ENCODE measurements at regions not wholly inside any gene's neighbourhood (a gene's known extent, or its start where the extent isn't known, plus 50 kb on each side); places are given as distances from the start of the nearest gene placed in this dataset.
A peak's percentile ranks its signal among the peaks of the same experiment; 100 is the strongest.

DNA sequence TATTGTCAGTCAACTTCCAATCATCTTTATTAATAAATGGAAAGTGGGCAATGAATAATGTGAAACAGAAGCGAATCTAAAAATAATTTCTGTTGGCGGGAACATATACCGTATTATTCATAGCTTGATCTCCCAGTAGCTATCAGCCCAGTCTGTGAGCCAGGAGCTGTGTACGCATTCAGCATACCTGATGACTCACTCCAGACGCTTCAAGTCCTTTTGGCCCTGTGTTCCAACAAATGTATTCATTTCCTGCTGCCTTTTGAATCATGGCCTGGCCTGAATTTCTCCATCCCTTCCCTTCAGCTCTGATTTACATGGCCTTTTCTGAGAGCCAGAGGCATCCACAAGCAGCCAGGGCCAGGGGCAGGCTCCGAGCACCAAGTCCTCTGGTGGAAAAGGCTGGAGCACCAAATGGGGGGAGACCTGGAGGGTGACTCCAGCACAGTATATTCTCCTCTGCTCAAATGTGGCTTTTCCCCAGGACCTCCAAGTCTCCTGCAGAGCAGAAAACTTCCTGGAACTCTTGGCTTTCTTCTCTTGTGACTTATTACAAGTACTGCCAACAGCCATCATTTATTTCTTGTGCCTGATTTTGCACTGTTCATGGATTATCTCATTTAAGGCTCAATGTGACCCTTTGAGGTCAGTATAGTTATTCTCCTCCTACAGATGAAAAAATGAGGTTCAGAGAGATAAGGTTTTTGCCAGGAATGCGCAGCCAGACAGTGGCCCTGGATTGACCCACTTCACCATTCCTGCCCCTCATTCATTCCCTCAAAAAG is 108.7 kb downstream of the EN1 start (continued):
- no peak for TF ChIP-seq FUS (optimal IDR thresholded peaks at IDR 0.05; ENCODE audit: low read depth, low read length)
- TF ChIP-seq ATF1 (CRISPR knock-in tag; IDR thresholded peaks at IDR 0.05) = no peak
- 0 out of 2 replicates have a peak, but pooled peaks have one; percentile 18 for TF ChIP-seq ATF1 (tag; IDR thresholded peaks at IDR 0.05)
- TF ChIP-seq TFAM (CRISPR knock-in tag; conservative IDR thresholded peaks at IDR 0.05) = no peak
- no peak for TF ChIP-seq SRF (CRISPR knock-in tag; IDR thresholded peaks at IDR 0.05)
- peak; percentile 62; the same call in 1 of the 2 replicates for TF ChIP-seq NFATC3 (IDR thresholded peaks at IDR 0.05)
- TF ChIP-seq STAT5A (IDR thresholded peaks at IDR 0.05; ENCODE audit: borderline replicate concordance, low read length) = peak; percentile 96
- TF ChIP-seq SMARCC2 (IDR thresholded peaks at IDR 0.05; ENCODE audit: low read depth) = 0 out of 2 replicates have a peak, but pooled peaks have one; percentile 16
- peak; percentile 88 for TF ChIP-seq CCNT2 (IDR thresholded peaks at IDR 0.05; ENCODE audit: borderline replicate concordance, extremely low read depth, insufficient read length, low read depth, low read length)
- peak in 1 of 2 experiments; percentile 94; a peak in 3 of 4 replicates for TF ChIP-seq RCOR1 (IDR thresholded peaks at IDR 0.05; ENCODE audit: borderline replicate concordance in 1 of 2, low read depth in 2 of 2, low read length in 2 of 2)
- 0 out of 2 replicates have a peak, but pooled peaks have one; percentile 7 for TF ChIP-seq ZNF316 (IDR thresholded peaks at IDR 0.05)
- peak in 1 of 2 experiments; percentile 93; a peak in 2 of 4 replicates for TF ChIP-seq TBL1XR1 (IDR thresholded peaks at IDR 0.05; ENCODE audit: low read length in 2 of 2)
- TF ChIP-seq SMARCE1 (IDR thresholded peaks at IDR 0.05) = peak; percentile 72
- TF ChIP-seq ZNF165 (CRISPR knock-in tag; IDR thresholded peaks at IDR 0.05; ENCODE audit: borderline replicate concordance) = no peak
- TF ChIP-seq, protein P1, sequence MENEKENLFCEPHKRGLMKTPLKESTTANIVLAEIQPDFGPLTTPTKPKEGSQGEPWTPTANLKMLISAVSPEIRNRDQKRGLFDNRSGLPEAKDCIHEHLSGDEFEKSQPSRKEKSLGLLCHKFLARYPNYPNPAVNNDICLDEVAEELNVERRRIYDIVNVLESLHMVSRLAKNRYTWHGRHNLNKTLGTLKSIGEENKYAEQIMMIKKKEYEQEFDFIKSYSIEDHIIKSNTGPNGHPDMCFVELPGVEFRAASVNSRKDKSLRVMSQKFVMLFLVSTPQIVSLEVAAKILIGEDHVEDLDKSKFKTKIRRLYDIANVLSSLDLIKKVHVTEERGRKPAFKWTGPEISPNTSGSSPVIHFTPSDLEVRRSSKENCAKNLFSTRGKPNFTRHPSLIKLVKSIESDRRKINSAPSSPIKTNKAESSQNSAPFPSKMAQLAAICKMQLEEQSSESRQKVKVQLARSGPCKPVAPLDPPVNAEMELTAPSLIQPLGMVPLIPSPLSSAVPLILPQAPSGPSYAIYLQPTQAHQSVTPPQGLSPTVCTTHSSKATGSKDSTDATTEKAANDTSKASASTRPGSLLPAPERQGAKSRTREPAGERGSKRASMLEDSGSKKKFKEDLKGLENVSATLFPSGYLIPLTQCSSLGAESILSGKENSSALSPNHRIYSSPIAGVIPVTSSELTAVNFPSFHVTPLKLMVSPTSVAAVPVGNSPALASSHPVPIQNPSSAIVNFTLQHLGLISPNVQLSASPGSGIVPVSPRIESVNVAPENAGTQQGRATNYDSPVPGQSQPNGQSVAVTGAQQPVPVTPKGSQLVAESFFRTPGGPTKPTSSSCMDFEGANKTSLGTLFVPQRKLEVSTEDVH (IDR thresholded peaks at IDR 0.05; ENCODE audit: low read depth, partially characterized antibody) = peak; percentile 57
- TF ChIP-seq EP300 (IDR thresholded peaks at IDR 0.05; ENCODE audit: low read length) = peak; percentile 94
- TF ChIP-seq, protein P2, sequence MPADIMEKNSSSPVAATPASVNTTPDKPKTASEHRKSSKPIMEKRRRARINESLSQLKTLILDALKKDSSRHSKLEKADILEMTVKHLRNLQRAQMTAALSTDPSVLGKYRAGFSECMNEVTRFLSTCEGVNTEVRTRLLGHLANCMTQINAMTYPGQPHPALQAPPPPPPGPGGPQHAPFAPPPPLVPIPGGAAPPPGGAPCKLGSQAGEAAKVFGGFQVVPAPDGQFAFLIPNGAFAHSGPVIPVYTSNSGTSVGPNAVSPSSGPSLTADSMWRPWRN (IDR thresholded peaks at IDR 0.05; ENCODE audit: low read depth) = peak; percentile 45; the same call in 1 of the 2 replicates
- peak; percentile 90 for TF ChIP-seq NCOR1 (IDR thresholded peaks at IDR 0.05)
- TF ChIP-seq CBX1 (IDR thresholded peaks at IDR 0.05; ENCODE audit: low read depth) = no peak
- no peak for TF ChIP-seq NFRKB (IDR thresholded peaks at IDR 0.05; ENCODE audit: low read depth)
- peak; percentile 81 for TF ChIP-seq ARID3A (IDR thresholded peaks at IDR 0.05; ENCODE audit: borderline replicate concordance, low read depth, low read length)
- TF ChIP-seq TCF15 (CRISPR knock-in tag; IDR thresholded peaks at IDR 0.05) = no peak
- no peak for TF ChIP-seq ZNF408 (CRISPR knock-in tag; IDR thresholded peaks at IDR 0.05; ENCODE audit: low read depth)

All from K562 (cell line).